ENCODE measurements at regions not wholly inside any gene's neighbourhood (a gene's known extent, or its start where the extent isn't known, plus 50 kb on each side); places are given as distances from the start of the nearest gene placed in this dataset.
"Not testable (repeated sequence)": the region's sequence is repeated elsewhere in the genome, so short reads cannot be mapped to it uniquely, and the experiment has no call there.

GRCh38 chr1:117707371-117707770 is 101.5 kb downstream of the TENT5C start:
- no peak for DNase-seq (ENCODE audit: low read depth)

- no peak for DNase-seq (ENCODE audit: low read depth)
Observed at GRCh38 chr1:117708323-117709248, 102.7 kb downstream of the TENT5C start.

GRCh38 chr1:117709249-117709691 is 103.4 kb downstream of the TENT5C start:
- no peak for DNase-seq (ENCODE audit: low read depth)

- no peak for DNase-seq (ENCODE audit: low read depth)
Observed at GRCh38 chr1:117710710-117711109, 104.9 kb downstream of the TENT5C start.

- DNase-seq (ENCODE audit: low read depth): no peak
Observed at GRCh38 chr1:117712621-117713020, 106.8 kb downstream of the TENT5C start.

GRCh38 chr1:117714546-117714945 is 108.7 kb downstream of the TENT5C start:
- DNase-seq (ENCODE audit: low read depth): no peak

- DNase-seq (ENCODE audit: low read depth): not testable (repeated sequence)
Observed at GRCh38 chr1:117716030-117716429, 110.2 kb downstream of the TENT5C start.

GRCh38 chr1:117717980-117718379 is 112.1 kb downstream of the TENT5C start:
- DNase-seq (ENCODE audit: low read depth): not testable (repeated sequence)

- not testable (repeated sequence) for DNase-seq (ENCODE audit: low read depth)
Observed at GRCh38 chr1:117718596-117718995, 112.7 kb downstream of the TENT5C start.

- DNase-seq (ENCODE audit: low read depth): no peak
Observed at GRCh38 chr1:117719004-117719403, 113.2 kb downstream of the TENT5C start.

GRCh38 chr1:117732065-117732797 is 126.4 kb downstream of the TENT5C start:
- no peak for DNase-seq (ENCODE audit: low read depth)

GRCh38 chr1:117732956-117733355 is 127.1 kb downstream of the TENT5C start:
- DNase-seq (ENCODE audit: low read depth): no peak

- no peak for DNase-seq (ENCODE audit: low read depth)
Observed at GRCh38 chr1:117734403-117734802, 128.6 kb downstream of the TENT5C start.

GRCh38 chr1:117735045-117735992 is 129.5 kb downstream of the TENT5C start:
- no peak for DNase-seq (ENCODE audit: low read depth)

GRCh38 chr1:117739504-117739903 is 133.7 kb downstream of the TENT5C start:
- DNase-seq (ENCODE audit: low read depth): no peak

GRCh38 chr1:117740496-117740895 is 134.6 kb downstream of the TENT5C start:
- DNase-seq (ENCODE audit: low read depth): no peak

GRCh38 chr1:117746565-117746964 is 140.7 kb downstream of the TENT5C start:
- DNase-seq (ENCODE audit: low read depth): not testable (repeated sequence)

- no peak for DNase-seq (ENCODE audit: low read depth)
Observed at GRCh38 chr1:117747605-117748004, 141.8 kb downstream of the TENT5C start.

GRCh38 chr1:117751321-117751720 is 145.5 kb downstream of the TENT5C start:
- DNase-seq (ENCODE audit: low read depth): no peak

GRCh38 chr1:117752661-117753060 is 146.8 kb downstream of the TENT5C start:
- DNase-seq (ENCODE audit: low read depth): no peak

- no peak for DNase-seq (ENCODE audit: low read depth)
Observed at GRCh38 chr1:117753232-117753631, 147.4 kb downstream of the TENT5C start.

- DNase-seq (ENCODE audit: low read depth): no peak
Observed at GRCh38 chr1:117753652-117754051, 147.8 kb downstream of the TENT5C start.
